K562 (cell line): ENCODE measurements at regions not wholly inside any gene's neighbourhood (a gene's known extent, or its start where the extent isn't known, plus 50 kb on each side); places are given as distances from the start of the nearest gene placed in this dataset.

Experiments
- ARNT ChIP-seq, 2 experiments: fragments of 450-650 bp; IDR thresholded peaks; 2 replicates each; pipeline ENCODE4 v1.6.1; 2016; ENCODE audit warnings: mild to moderate bottlenecking in 1 of 2
- E2F3 ChIP-seq: fragments of 250-450 bp; sonication (Bioruptor Pico); IDR thresholded peaks from 2 replicates; pipeline ENCODE4 v1.4.0; 2020; ENCODE audit warnings: mild to moderate bottlenecking
- NELFE ChIP-seq: IDR thresholded peaks from 2 replicates; pipeline ENCODE4 v1.6.1; 2011; ENCODE audit warnings: mild to moderate bottlenecking; ENCODE audit not compliant: insufficient read depth, insufficient read length
- POLR2A ChIP-seq: fragments of 450-650 bp; conservative IDR thresholded peaks from 2 replicates; pipeline ENCODE4 v1.6.1; 2016
- SRSF7 ChIP-seq: fragments of 200-400 bp; formaldehyde crosslinking; optimal IDR thresholded peaks from 2 replicates; pipeline ENCODE3; 2017; ENCODE audit warnings: mild to moderate bottlenecking, low read depth, low read length
- TAF1 ChIP-seq: IDR thresholded peaks from 2 replicates; pipeline ENCODE4 v1.6.1; 2011; ENCODE audit warnings: mild to moderate bottlenecking, low read length, moderate library complexity; ENCODE audit not compliant: insufficient read depth, control insufficient read depth, severe bottlenecking; ENCODE audit errors: extremely low read depth
- YY1 ChIP-seq, 3 experiments: IDR thresholded peaks; 2 replicates each; pipeline ENCODE4 v1.6.1; 2011; ENCODE audit warnings: low read length in 2 of 3, mild to moderate bottlenecking in 2 of 3, moderate library complexity in 2 of 3, borderline replicate concordance in 1 of 3, control low read depth in 1 of 3, low read depth in 1 of 3; ENCODE audit not compliant: insufficient read depth in 3 of 3, insufficient replicate concordance in 2 of 3, control insufficient read depth in 1 of 3, insufficient read length in 1 of 3; ENCODE audit errors: extremely low read depth in 1 of 3
- ZC3H8 ChIP-seq: fragments of 450-650 bp; IDR thresholded peaks from 2 replicates; pipeline ENCODE4 v1.6.1; 2017
- ZNF124 ChIP-seq: sonication (generic); formaldehyde crosslinking; IDR thresholded peaks from 2 replicates; pipeline ENCODE4 v1.8.1; 2022; ENCODE audit warnings: missing genetic modification reagents
- ZNF165 ChIP-seq: fragments of 250-450 bp; sonication (Bioruptor Pico); IDR thresholded peaks from 2 replicates; pipeline ENCODE4 v1.4.0; 2020; ENCODE audit warnings: borderline replicate concordance
- ZNF175 ChIP-seq: fragments of 200-800 bp; sonication (Bioruptor generic); IDR thresholded peaks from 2 replicates; pipeline ENCODE4 v1.6.1; 2016; ENCODE audit warnings: low read depth, mild to moderate bottlenecking, missing genetic modification characterization, missing compliant biosample characterization
- ZNF253 ChIP-seq: fragments of 250-450 bp; sonication (Bioruptor Pico); conservative IDR thresholded peaks from 2 replicates; pipeline ENCODE4 v1.6.1; 2021; ENCODE audit warnings: mild to moderate bottlenecking
- ZNF445 ChIP-seq: fragments of 250-450 bp; sonication (Bioruptor Pico); IDR thresholded peaks from 2 replicates; pipeline ENCODE4 v1.4.0; 2020; ENCODE audit warnings: low read depth, mild to moderate bottlenecking, moderate library complexity
- ZNF778 ChIP-seq: fragments of 450-650 bp; formaldehyde crosslinking; IDR thresholded peaks from 2 replicates; pipeline ENCODE4 v1.4.0; 2020; ENCODE audit warnings: mild to moderate bottlenecking, moderate library complexity
- TF ChIP-seq, protein P1 (sequence below): fragments of 250-450 bp; sonication (Bioruptor Pico); IDR thresholded peaks from 2 replicates; pipeline ENCODE4 v1.9.0; 2021; ENCODE audit warnings: mild to moderate bottlenecking, inconsistent platforms
- TF ChIP-seq, protein P2 (sequence below): fragments of 250-450 bp; sonication (Bioruptor Pico); IDR thresholded peaks from 2 replicates; pipeline ENCODE4 v1.4.0; 2020
- TF ChIP-seq, protein P3 (sequence below): fragments of 200-400 bp; formaldehyde crosslinking; IDR thresholded peaks from 2 replicates; pipeline ENCODE4 v1.6.1; 2017; ENCODE audit warnings: mild to moderate bottlenecking, low read depth, low read length, moderate library complexity

GRCh38 chr4:80124246-80125211 lies 51.5 kb upstream of the ANTXR2 start (continued):
- no peak for TF ChIP-seq TAF1
- no peak for TF ChIP-seq E2F3 (CRISPR knock-in tag)
- peak in 1 of 2 experiments; percentile 67; a peak in 1 of 4 replicates for TF ChIP-seq ARNT (IDR thresholded peaks at IDR 0.05)
- TF ChIP-seq ZNF175 (CRISPR knock-in tag): peak; percentile 28; the same call in 1 of the 2 replicates
- TF ChIP-seq, protein P1, sequence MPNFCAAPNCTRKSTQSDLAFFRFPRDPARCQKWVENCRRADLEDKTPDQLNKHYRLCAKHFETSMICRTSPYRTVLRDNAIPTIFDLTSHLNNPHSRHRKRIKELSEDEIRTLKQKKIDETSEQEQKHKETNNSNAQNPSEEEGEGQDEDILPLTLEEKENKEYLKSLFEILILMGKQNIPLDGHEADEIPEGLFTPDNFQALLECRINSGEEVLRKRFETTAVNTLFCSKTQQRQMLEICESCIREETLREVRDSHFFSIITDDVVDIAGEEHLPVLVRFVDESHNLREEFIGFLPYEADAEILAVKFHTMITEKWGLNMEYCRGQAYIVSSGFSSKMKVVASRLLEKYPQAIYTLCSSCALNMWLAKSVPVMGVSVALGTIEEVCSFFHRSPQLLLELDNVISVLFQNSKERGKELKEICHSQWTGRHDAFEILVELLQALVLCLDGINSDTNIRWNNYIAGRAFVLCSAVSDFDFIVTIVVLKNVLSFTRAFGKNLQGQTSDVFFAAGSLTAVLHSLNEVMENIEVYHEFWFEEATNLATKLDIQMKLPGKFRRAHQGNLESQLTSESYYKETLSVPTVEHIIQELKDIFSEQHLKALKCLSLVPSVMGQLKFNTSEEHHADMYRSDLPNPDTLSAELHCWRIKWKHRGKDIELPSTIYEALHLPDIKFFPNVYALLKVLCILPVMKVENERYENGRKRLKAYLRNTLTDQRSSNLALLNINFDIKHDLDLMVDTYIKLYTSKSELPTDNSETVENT (CRISPR knock-in tag): no peak
- no peak for TF ChIP-seq ZNF124 (CRISPR knock-in tag)
- TF ChIP-seq POLR2A: peak; percentile 40; the same call in 1 of the 2 replicates
- TF ChIP-seq SRSF7: no peak
- TF ChIP-seq ZNF778: no peak
- no peak for TF ChIP-seq NELFE
- no peak for TF ChIP-seq YY1 (IDR thresholded peaks at IDR 0.05; ENCODE audit: borderline replicate concordance in 1 of 3, control insufficient read depth in 1 of 3, extremely low read depth in 1 of 3, insufficient read depth in 3 of 3, insufficient read length in 1 of 3, insufficient replicate concordance in 2 of 3, low read depth in 1 of 3, low read length in 2 of 3)
- TF ChIP-seq ZC3H8: 0 out of 2 replicates have a peak, but pooled peaks have one; percentile 15
- TF ChIP-seq ZNF253 (CRISPR knock-in tag): no peak
- TF ChIP-seq, protein P2, sequence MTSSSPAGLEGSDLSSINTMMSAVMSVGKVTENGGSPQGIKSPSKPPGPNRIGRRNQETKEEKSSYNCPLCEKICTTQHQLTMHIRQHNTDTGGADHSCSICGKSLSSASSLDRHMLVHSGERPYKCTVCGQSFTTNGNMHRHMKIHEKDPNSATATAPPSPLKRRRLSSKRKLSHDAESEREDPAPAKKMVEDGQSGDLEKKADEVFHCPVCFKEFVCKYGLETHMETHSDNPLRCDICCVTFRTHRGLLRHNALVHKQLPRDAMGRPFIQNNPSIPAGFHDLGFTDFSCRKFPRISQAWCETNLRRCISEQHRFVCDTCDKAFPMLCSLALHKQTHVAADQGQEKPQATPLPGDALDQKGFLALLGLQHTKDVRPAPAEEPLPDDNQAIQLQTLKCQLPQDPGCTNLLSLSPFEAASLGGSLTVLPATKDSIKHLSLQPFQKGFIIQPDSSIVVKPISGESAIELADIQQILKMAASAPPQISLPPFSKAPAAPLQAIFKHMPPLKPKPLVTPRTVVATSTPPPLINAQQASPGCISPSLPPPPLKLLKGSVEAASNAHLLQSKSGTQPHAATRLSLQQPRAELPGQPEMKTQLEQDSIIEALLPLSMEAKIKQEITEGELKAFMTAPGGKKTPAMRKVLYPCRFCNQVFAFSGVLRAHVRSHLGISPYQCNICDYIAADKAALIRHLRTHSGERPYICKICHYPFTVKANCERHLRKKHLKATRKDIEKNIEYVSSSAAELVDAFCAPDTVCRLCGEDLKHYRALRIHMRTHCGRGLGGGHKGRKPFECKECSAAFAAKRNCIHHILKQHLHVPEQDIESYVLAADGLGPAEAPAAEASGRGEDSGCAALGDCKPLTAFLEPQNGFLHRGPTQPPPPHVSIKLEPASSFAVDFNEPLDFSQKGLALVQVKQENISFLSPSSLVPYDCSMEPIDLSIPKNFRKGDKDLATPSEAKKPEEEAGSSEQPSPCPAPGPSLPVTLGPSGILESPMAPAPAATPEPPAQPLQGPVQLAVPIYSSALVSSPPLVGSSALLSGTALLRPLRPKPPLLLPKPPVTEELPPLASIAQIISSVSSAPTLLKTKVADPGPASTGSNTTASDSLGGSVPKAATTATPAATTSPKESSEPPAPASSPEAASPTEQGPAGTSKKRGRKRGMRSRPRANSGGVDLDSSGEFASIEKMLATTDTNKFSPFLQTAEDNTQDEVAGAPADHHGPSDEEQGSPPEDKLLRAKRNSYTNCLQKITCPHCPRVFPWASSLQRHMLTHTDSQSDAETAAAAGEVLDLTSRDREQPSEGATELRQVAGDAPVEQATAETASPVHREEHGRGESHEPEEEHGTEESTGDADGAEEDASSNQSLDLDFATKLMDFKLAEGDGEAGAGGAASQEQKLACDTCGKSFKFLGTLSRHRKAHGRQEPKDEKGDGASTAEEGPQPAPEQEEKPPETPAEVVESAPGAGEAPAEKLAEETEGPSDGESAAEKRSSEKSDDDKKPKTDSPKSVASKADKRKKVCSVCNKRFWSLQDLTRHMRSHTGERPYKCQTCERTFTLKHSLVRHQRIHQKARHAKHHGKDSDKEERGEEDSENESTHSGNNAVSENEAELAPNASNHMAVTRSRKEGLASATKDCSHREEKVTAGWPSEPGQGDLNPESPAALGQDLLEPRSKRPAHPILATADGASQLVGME (CRISPR knock-in tag): no peak
- TF ChIP-seq, protein P3, sequence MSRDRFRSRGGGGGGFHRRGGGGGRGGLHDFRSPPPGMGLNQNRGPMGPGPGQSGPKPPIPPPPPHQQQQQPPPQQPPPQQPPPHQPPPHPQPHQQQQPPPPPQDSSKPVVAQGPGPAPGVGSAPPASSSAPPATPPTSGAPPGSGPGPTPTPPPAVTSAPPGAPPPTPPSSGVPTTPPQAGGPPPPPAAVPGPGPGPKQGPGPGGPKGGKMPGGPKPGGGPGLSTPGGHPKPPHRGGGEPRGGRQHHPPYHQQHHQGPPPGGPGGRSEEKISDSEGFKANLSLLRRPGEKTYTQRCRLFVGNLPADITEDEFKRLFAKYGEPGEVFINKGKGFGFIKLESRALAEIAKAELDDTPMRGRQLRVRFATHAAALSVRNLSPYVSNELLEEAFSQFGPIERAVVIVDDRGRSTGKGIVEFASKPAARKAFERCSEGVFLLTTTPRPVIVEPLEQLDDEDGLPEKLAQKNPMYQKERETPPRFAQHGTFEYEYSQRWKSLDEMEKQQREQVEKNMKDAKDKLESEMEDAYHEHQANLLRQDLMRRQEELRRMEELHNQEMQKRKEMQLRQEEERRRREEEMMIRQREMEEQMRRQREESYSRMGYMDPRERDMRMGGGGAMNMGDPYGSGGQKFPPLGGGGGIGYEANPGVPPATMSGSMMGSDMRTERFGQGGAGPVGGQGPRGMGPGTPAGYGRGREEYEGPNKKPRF: no peak
- TF ChIP-seq ZNF445 (CRISPR knock-in tag): no peak
- TF ChIP-seq ZNF165 (CRISPR knock-in tag): no peak
